ENCODE measurements at regions not wholly inside any gene's neighbourhood (a gene's known extent, or its start where the extent isn't known, plus 50 kb on each side); places are given as distances from the start of the nearest gene placed in this dataset.

GRCh38 chr18:65477455-65477854 lies 273.4 kb upstream of the CDH7 start:
- TF ChIP-seq ZNF565 (CRISPR knock-in tag; conservative IDR thresholded peaks at IDR 0.05; ENCODE audit: low read depth) (no peak), TCF4 (CRISPR knock-in tag; IDR thresholded peaks at IDR 0.05; ENCODE audit: borderline replicate concordance) (0 out of 2 replicates have a peak, but pooled peaks have one; percentile 21), ZC3H10 (CRISPR knock-in tag; IDR thresholded peaks at IDR 0.05) (no peak), ZNF70 (CRISPR knock-in tag; IDR thresholded peaks at IDR 0.05) (peak; percentile 13; the same call in 1 of the 2 replicates), ZFP30 (CRISPR knock-in tag; IDR thresholded peaks at IDR 0.05) (no peak), PATZ1 (CRISPR knock-in tag; IDR thresholded peaks at IDR 0.05; ENCODE audit: borderline replicate concordance) (no peak)
- ATAC-seq, result no peak

DNA sequence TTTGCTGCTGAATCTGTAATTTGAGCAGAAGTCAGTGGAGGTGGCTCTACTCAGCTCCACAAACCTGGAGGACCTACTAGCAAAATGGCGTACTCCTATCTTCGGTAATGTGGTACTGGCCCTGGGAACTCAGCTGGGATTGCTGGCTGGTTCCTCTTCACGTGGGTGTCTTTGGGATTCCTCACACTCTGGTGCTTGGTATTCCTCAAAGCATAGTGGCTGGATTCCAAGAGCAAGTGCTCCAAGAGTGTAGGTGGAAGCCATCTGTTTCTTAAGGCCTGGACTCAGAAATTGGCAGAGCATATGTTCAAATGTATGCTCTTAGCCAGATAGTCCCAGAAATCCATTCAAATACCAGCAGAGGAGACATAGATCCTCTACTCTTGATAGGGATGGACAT lies 281.9 kb upstream of the CDH7 start:
- TF ChIP-seq, protein P1, sequence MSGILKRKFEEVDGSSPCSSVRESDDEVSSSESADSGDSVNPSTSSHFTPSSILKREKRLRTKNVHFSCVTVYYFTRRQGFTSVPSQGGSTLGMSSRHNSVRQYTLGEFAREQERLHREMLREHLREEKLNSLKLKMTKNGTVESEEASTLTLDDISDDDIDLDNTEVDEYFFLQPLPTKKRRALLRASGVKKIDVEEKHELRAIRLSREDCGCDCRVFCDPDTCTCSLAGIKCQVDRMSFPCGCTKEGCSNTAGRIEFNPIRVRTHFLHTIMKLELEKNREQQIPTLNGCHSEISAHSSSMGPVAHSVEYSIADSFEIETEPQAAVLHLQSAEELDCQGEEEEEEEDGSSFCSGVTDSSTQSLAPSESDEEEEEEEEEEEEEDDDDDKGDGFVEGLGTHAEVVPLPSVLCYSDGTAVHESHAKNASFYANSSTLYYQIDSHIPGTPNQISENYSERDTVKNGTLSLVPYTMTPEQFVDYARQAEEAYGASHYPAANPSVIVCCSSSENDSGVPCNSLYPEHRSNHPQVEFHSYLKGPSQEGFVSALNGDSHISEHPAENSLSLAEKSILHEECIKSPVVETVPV (CRISPR knock-in tag; IDR thresholded peaks at IDR 0.05), result no peak
- TF ChIP-seq ZFP30 (CRISPR knock-in tag; IDR thresholded peaks at IDR 0.05), result no peak
- TF ChIP-seq, protein P2, sequence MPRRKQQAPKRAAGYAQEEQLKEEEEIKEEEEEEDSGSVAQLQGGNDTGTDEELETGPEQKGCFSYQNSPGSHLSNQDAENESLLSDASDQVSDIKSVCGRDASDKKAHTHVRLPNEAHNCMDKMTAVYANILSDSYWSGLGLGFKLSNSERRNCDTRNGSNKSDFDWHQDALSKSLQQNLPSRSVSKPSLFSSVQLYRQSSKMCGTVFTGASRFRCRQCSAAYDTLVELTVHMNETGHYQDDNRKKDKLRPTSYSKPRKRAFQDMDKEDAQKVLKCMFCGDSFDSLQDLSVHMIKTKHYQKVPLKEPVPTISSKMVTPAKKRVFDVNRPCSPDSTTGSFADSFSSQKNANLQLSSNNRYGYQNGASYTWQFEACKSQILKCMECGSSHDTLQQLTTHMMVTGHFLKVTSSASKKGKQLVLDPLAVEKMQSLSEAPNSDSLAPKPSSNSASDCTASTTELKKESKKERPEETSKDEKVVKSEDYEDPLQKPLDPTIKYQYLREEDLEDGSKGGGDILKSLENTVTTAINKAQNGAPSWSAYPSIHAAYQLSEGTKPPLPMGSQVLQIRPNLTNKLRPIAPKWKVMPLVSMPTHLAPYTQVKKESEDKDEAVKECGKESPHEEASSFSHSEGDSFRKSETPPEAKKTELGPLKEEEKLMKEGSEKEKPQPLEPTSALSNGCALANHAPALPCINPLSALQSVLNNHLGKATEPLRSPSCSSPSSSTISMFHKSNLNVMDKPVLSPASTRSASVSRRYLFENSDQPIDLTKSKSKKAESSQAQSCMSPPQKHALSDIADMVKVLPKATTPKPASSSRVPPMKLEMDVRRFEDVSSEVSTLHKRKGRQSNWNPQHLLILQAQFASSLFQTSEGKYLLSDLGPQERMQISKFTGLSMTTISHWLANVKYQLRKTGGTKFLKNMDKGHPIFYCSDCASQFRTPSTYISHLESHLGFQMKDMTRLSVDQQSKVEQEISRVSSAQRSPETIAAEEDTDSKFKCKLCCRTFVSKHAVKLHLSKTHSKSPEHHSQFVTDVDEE (CRISPR knock-in tag; IDR thresholded peaks at IDR 0.05), result no peak
- TF ChIP-seq ZNF70 (CRISPR knock-in tag; IDR thresholded peaks at IDR 0.05), result no peak
- no peak for TF ChIP-seq ZNF565 (CRISPR knock-in tag; conservative IDR thresholded peaks at IDR 0.05; ENCODE audit: low read depth)
- TF ChIP-seq ZNF8 (CRISPR knock-in tag; IDR thresholded peaks at IDR 0.05), result no peak
- TF ChIP-seq CSDC2 (CRISPR knock-in tag; IDR thresholded peaks at IDR 0.05), result no peak
- TF ChIP-seq TOX (CRISPR knock-in tag; IDR thresholded peaks at IDR 0.05; ENCODE audit: borderline replicate concordance), result no peak
- no peak for TF ChIP-seq PPARA (CRISPR knock-in tag; IDR thresholded peaks at IDR 0.05; ENCODE audit: borderline replicate concordance)
- TF ChIP-seq, protein P3, sequence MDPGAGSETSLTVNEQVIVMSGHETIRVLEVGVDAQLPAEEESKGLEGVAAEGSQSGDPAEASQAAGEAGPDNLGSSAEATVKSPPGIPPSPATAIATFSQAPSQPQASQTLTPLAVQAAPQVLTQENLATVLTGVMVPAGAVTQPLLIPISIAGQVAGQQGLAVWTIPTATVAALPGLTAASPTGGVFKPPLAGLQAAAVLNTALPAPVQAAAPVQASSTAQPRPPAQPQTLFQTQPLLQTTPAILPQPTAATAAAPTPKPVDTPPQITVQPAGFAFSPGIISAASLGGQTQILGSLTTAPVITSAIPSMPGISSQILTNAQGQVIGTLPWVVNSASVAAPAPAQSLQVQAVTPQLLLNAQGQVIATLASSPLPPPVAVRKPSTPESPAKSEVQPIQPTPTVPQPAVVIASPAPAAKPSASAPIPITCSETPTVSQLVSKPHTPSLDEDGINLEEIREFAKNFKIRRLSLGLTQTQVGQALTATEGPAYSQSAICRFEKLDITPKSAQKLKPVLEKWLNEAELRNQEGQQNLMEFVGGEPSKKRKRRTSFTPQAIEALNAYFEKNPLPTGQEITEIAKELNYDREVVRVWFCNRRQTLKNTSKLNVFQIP (CRISPR knock-in tag; IDR thresholded peaks at IDR 0.05; ENCODE audit: borderline replicate concordance, low read depth), result no peak
- no peak for TF ChIP-seq ISL1 (CRISPR knock-in tag; IDR thresholded peaks at IDR 0.05)
- TF ChIP-seq ZC3H10 (CRISPR knock-in tag; IDR thresholded peaks at IDR 0.05), result no peak
- no peak for TF ChIP-seq ESRRG (CRISPR knock-in tag; IDR thresholded peaks at IDR 0.05)
- no peak for TF ChIP-seq CREB5 (CRISPR knock-in tag; IDR thresholded peaks at IDR 0.05; ENCODE audit: low read depth)
- no peak for TF ChIP-seq SNAI2 (CRISPR knock-in tag; IDR thresholded peaks at IDR 0.05)
- no peak for TF ChIP-seq GLIS3 (CRISPR knock-in tag; IDR thresholded peaks at IDR 0.05)
- TF ChIP-seq ARNTL (CRISPR knock-in tag; IDR thresholded peaks at IDR 0.05; ENCODE audit: borderline replicate concordance, low read depth), result no peak
- no peak for ATAC-seq

DNA sequence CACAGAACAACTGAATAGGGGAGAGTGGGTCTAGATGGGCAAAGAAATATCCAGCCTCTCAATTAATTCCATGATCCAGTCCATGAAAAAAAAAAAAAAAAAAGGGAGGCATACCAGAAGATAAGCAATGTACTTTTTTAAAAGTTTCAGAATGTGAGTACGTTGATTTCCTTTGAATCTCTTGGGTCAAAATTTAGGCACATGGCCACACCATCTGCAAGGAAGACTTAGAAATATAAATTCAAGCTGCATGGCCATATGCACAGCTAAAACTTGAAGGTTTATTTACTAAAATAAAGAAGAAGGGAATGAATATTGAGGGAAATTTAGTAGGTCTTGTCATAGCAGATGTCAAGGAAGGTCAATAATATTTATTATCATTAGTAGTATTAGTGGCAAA lies 286.5 kb upstream of the CDH7 start:
- TF ChIP-seq ESRRG (CRISPR knock-in tag; IDR thresholded peaks at IDR 0.05) (no peak), PATZ1 (CRISPR knock-in tag; IDR thresholded peaks at IDR 0.05; ENCODE audit: borderline replicate concordance) (no peak)
- TF ChIP-seq, protein P3 (CRISPR knock-in tag; IDR thresholded peaks at IDR 0.05; ENCODE audit: borderline replicate concordance, low read depth), result no peak
- ATAC-seq, result no peak
